Peyer's patch (tissue), 4 donors: ENCODE measurements at regions not wholly inside any gene's neighbourhood (a gene's known extent, or its start where the extent isn't known, plus 50 kb on each side); places are given as distances from the start of the nearest gene placed in this dataset.

Experiments
- DNase-seq, 3 donors: peaks; one replicate each; pipeline ENCODE4 v3.0.0-alpha.2; 2017 to 2019
- H3K27ac ChIP-seq, 4 donors: fragments of 200-600 bp; sonication (generic); one replicate each; pipeline ENCODE4 v1.5.1; 2016 to 2019
- H3K27me3 ChIP-seq, 2 donors: fragments of 200-600 bp; sonication (generic); one replicate each; pipeline ENCODE4 v1.5.1; 2019
- H3K36me3 ChIP-seq, 3 donors: fragments of 200-600 bp; sonication (generic); one replicate each; pipeline ENCODE4 v1.5.1; 2016 to 2019
- H3K4me1 ChIP-seq, 4 donors: fragments of 200-600 bp; sonication (generic); one replicate each; pipeline ENCODE4 v1.5.1; 2016 to 2019
- H3K4me3 ChIP-seq, 4 donors: fragments of 200-600 bp; sonication (generic); 1 replicate in 3 of 4; 2 replicates in 1 of 4; pipeline ENCODE4 v1.5.1; 2016 to 2019; ENCODE audit warnings: mild to moderate bottlenecking in 1 of 4
- H3K9me3 ChIP-seq, 4 donors: fragments of 200-600 bp; sonication (generic); one replicate each; pipeline ENCODE4 v1.5.1; 2016 to 2019; ENCODE audit warnings: mild to moderate bottlenecking in 1 of 4
- POLR2A ChIP-seq, 2 donors: fragments of 450-650 bp; IDR thresholded peaks; one replicate each; pipeline ENCODE4 v1.5.1; 2017; ENCODE audit warnings: antibody characterized with exemption in 2 of 2, mild to moderate bottlenecking in 2 of 2, moderate library complexity in 2 of 2
- TF ChIP-seq, protein P1 (sequence below), 6 experiments: fragments of 450-650 bp in 4 of 6; fragments of 200-600 bp in 2 of 6; sonication (generic) in 1 of 6; IDR thresholded peaks; one replicate each; pipeline ENCODE4 v1.5.1; 2017 to 2019; ENCODE audit warnings: antibody characterized with exemption in 6 of 6, mild to moderate bottlenecking in 3 of 6, moderate library complexity in 1 of 6

DNA sequence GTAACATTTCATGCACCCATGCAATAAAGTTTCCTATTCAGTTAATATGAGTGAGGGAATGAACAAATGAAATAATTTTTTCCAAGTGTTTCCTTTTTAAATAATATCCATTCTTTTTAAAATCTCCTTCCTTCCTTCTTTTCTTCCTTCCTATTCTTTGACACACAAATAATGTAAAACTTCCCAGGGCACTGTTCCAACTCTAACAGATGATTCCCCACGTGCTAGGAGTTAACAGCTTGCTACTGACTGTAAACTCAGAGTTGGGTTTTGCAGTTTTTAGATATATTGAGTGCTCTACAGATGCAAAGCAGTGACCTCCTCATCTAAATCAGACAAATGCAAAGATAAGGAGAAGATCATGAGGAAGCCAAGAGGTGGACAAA lies 54.0 kb upstream of the POU2F1 start:
- DNase-seq: no peak
- H3K27me3 ChIP-seq: no peaks in the 10 kb centered on the region
- H3K9me3 ChIP-seq: peaks cover 0 to 3% (median 0%) of the 10 kb centered on the region in 4 donors
- H3K4me3 ChIP-seq: no peak overlapping the region
- no peaks in the 10 kb centered on the region for H3K36me3 ChIP-seq
- peak overlapping the region in 1 of 4 donors; percentile 28 for H3K27ac ChIP-seq
- H3K4me1 ChIP-seq: peaks cover 0 to 16% (median 0%) of the 10 kb centered on the region in 4 donors
- TF ChIP-seq, protein P1, sequence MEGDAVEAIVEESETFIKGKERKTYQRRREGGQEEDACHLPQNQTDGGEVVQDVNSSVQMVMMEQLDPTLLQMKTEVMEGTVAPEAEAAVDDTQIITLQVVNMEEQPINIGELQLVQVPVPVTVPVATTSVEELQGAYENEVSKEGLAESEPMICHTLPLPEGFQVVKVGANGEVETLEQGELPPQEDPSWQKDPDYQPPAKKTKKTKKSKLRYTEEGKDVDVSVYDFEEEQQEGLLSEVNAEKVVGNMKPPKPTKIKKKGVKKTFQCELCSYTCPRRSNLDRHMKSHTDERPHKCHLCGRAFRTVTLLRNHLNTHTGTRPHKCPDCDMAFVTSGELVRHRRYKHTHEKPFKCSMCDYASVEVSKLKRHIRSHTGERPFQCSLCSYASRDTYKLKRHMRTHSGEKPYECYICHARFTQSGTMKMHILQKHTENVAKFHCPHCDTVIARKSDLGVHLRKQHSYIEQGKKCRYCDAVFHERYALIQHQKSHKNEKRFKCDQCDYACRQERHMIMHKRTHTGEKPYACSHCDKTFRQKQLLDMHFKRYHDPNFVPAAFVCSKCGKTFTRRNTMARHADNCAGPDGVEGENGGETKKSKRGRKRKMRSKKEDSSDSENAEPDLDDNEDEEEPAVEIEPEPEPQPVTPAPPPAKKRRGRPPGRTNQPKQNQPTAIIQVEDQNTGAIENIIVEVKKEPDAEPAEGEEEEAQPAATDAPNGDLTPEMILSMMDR (IDR thresholded peaks at IDR 0.05): no peak
- TF ChIP-seq POLR2A (IDR thresholded peaks at IDR 0.05): no peak

DNA sequence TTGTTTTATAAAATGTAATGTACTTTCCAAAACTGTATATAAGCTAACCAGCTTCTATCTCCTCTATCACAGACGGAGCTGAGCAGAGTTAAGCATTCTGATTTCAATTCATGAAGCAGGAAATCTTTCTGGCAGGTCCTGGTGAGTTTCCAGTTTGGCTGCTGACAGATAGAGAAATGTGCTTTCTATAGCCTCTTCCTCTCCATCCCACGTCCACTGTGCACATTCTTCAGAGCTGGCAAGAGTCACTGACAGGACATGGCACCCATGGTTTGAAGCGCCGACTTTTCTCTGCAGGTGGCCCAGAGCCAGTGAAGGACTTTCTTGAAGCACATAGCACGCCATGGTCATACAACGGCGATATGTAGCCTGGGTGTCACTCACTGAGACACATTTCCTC lies 52.3 kb upstream of the POU2F1 start:
- Histone ChIP-seq H3K27ac (no peak overlapping the region), H3K9me3 (peaks cover 0 to 3% (median 0%) of the 10 kb centered on the region in 4 donors), H3K4me1 (peaks cover 0 to 10% (median 0%) of the 10 kb centered on the region in 4 donors), H3K4me3 (no peak overlapping the region), H3K27me3 (no peaks in the 10 kb centered on the region), H3K36me3 (no peaks in the 10 kb centered on the region)
- TF ChIP-seq, protein P1 (IDR thresholded peaks at IDR 0.05): no peak
- TF ChIP-seq POLR2A (IDR thresholded peaks at IDR 0.05): no peak
- DNase-seq: no peak

DNA sequence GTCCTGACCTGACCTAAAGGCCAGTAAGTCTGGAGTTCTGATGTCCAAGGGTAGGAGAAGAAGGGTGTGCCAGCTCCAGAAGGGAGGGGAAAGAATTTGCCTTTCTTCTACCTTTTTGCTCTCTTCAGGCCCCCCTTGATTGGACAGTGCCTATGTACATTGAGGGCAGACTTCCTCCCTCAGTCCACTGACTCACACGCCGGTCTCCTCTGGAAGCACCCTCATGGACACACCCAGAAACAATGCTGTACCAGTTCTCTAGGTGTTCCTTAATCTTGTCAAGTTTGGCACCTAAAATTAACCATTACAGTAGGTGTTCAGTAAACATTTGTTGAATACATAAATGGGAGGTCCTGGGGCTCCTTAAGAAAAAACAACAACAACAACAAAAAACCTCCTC lies 51.0 kb upstream of the POU2F1 start:
- no peaks in the 10 kb centered on the region for H3K36me3 ChIP-seq
- no peak for DNase-seq
- no peak for TF ChIP-seq POLR2A (IDR thresholded peaks at IDR 0.05)
- TF ChIP-seq, protein P1 (IDR thresholded peaks at IDR 0.05): no peak

More for the DNA sequence above, 51.0 kb upstream of the POU2F1 start:
- Histone ChIP-seq H3K4me3 (no peak overlapping the region), H3K27me3 (no peaks in the 10 kb centered on the region), H3K4me1 (peaks cover 0 to 10% (median 0%) of the 10 kb centered on the region in 4 donors), H3K27ac (no peak overlapping the region), H3K9me3 (peaks cover 0 to 3% (median 0%) of the 10 kb centered on the region in 4 donors)
